Activated T-cell treated with anti-CD3 and anti-CD28 coated beads for 1 hour (primary cell): ENCODE measurements at regions not wholly inside any gene's neighbourhood (a gene's known extent, or its start where the extent isn't known, plus 50 kb on each side); places are given as distances from the start of the nearest gene placed in this dataset.
"Not testable (repeated sequence)": the region's sequence is repeated elsewhere in the genome, so short reads cannot be mapped to it uniquely, and the experiment has no call there.

Experiments used
- DNase-seq: peaks from one replicate; pipeline ENCODE4 v3.0.0-alpha.2; 2020; ENCODE audit warnings: low read depth

GRCh38 chr6:56904068-56904467 is 50.8 kb upstream of the BEND6 start:
- DNase-seq: no peak

GRCh38 chr6:56902641-56903464 is 52.1 kb upstream of the BEND6 start:
- no peak for DNase-seq

GRCh38 chr6:56900784-56901183 is 54.1 kb upstream of the BEND6 start:
- DNase-seq: no peak

DNA sequence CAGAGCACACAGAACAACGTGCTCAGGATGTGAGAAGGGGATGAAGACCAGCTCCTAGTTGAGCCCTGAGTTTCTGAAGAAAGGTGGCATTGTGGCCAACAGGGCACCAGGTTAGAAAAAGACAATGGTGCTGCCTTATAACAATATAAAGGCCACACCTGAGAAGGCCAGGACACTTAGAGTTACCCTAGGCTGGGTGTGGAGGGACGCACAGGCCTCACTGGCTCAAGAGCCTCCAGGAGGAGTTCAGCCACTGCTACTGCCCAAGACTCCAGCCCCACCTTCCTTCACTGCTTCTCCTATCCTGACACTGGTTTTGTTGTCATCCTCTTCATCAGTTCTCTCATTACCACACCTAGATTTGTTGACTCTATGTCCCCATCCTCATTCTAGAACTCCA is 55.2 kb upstream of the BEND6 start:
- no peak for DNase-seq

- no peak for DNase-seq
Measured at GRCh38 chr6:56899311-56899710, 55.6 kb upstream of the BEND6 start.

GRCh38 chr6:56897789-56898529 is 56.9 kb upstream of the BEND6 start:
- no peak for DNase-seq

DNA sequence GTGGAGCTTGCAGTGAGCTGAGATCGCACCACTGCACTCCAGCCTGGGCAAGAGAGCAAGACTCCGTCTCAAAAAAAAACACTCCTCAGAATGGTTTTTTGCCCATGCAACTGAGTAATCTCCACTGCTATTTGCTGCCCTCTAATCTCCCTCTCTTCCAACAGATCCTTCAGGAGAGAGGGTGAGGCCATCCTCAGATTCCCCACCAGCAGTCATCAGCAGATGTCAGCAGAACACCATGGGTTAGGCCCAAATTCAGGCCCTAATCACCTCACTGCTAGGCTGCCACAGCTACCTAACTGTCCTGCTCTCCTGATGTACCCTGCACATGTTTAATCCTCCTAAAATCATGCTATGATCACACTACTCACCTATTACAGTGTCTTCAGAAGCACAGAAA is 63.2 kb upstream of the BEND6 start:
- DNase-seq: no peak

GRCh38 chr6:56890683-56891429 is 64.1 kb upstream of the BEND6 start:
- no peak for DNase-seq

DNA sequence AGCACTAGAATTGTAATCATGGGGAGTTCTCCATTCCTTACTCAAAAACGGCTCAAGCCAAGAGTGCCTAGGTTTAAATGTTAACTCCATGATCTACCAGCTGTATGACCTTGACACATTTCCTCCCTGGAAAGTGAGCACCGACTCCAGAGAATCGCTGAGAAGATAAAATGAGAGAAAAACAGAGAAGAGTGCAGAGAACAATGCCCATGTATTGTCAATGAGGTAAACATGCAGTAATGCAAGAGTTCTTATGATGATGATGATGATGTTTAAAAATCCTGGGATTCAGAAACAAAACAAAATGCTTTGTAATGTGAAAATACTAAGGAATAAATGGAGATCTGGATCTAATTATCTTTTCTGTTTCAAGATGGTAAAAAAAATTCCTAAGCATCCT is 64.8 kb upstream of the BEND6 start:
- no peak for DNase-seq

- no peak for DNase-seq
Measured at GRCh38 chr6:56889492-56889891, 65.4 kb upstream of the BEND6 start.

GRCh38 chr6:56888687-56889086 is 66.2 kb upstream of the BEND6 start:
- no peak for DNase-seq

DNA sequence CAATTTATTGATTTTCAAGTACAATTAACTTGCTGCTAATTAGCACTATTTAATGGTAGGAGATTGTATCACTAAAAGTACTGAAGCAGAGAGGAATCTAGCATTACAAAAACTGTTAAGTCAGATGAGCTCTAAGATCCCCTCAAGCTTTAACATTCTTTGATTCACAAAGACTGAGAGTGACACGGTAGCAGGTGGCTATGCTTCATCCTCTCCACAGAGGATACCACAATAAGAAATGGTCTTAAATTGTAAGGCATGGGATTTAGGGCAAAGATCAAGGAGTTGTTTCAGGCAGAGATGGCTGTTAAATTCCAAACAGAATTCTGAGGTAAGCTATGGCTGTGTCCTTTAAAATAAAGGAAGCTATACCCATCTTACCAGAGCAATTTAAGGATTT is 67.8 kb upstream of the BEND6 start:
- DNase-seq: no peak

GRCh38 chr6:56877922-56878321 is 77.0 kb upstream of the BEND6 start:
- DNase-seq: no peak

GRCh38 chr6:56875961-56876360 is 78.9 kb upstream of the BEND6 start:
- no peak for DNase-seq

- no peak for DNase-seq
Measured at GRCh38 chr6:56875523-56875922, 79.4 kb upstream of the BEND6 start.

DNA sequence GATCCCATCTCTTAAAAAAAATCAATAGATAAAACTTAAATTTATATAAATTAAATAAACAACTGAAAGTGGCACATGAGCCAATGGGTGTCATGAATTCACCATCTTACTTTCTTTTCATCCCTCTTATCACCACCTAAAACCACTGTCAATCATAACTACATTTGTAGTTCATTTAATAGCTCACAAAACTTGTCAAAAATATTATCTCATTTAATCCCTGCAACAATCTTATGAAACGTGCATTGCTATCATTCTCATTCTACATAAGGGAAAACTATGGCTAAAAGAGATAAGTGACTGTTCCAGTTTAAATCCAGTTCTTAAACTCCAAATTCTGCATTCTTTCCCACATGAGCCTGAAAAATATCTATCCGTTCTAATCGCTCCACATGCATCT is 80.6 kb upstream of the BEND6 start:
- no peak for DNase-seq

- not testable (repeated sequence) for DNase-seq
Measured at GRCh38 chr6:56870053-56870452, 84.9 kb upstream of the BEND6 start.

DNA sequence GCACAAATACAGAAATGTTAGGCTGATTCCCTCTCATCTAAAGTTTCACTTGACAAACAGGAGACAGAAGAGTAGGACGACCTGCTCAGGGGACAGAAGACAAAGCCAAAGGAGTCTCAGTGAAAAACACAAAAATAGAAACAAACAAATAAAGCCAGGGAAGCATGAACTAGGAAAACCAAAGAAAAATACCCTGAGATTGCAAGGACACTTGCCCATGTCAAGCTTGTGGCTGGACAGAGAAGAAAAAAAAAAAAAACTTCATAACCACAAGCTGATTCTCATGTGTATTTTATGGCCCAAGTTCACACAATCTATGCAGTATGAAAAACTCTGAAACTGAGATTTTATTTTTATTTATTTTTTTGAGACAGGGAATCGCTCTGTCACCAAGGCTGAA is 85.6 kb upstream of the BEND6 start:
- no peak for DNase-seq

DNA sequence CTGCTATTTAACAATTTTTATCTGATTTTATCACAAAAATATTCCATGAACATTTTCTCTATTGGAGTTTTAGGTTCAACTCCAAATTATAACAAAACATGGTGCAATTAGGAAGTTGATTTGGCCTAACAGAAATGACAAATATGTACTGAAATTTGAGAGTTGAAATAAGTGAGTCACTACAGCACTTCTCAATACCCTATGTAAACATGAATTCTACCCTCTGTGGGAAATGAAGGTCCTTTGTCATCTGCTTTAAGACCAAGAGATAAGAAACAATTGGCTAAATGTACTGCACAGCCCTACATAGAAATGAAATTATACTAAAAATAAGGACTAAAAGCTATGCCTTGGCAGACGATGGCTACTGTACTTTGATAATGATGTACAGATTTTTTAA is 86.2 kb upstream of the BEND6 start:
- DNase-seq: no peak

GRCh38 chr6:56866917-56867522 is 87.9 kb upstream of the BEND6 start:
- no peak for DNase-seq

DNA sequence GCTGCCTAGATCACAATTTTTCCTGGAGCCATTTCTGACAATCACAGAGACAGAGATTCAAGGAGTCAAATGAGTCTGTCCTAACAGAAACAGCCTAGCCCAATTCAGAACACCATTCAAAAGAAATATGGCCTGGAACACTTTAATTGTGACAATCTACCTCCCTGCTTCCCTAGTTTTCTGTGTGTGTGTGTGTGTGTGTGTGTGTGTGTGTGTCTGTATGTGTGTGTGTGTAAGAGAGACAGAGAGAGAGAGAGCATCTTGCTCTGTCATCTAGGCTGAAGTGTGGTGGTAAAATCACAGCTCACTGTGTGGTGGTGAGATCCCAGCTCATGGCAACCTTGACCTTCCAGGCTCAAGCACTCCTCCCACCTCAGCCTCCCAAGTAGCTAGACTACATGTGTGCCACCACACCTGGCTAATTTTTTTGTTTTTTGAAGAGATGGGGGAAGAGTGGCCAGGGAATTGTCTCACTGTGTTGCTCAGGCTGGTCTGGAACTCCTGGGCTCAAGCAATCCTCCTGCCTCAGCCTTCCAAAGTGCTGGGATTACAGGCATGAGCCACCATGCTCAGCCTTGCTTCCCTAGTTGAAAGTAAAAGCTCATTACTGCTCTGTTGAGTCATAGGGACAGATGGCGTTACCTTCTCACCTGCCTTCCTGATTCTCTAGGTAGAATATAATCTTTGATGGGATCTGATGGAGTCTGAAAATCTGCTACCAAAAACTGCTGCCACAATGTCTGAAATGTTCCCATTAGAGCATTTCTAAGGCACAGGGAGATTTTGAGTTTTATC is 89.6 kb upstream of the BEND6 start:
- DNase-seq: no peak

DNA sequence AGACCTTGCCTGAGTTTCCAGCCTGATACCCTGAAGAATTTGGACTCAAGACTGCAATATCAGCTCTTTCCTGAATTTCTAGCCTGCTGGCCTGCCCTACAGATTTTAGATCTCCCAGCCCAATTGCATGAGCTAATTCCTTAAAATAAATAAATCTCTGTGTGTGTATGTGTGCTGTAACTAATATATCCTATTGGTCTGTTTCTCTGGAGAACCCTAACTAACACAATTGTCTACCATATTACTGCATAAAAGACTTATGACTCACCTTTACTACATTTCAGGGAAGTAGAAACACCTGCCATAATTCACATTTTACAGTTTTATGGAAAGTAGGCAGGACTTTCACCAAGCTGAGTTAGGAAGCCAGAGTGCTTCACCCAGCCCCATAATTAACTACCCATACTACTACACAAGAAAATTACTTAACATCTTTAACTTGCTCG is 90.7 kb upstream of the BEND6 start:
- DNase-seq: no peak
